K562 (cell line): ENCODE measurements at regions not wholly inside any gene's neighbourhood (a gene's known extent, or its start where the extent isn't known, plus 50 kb on each side); places are given as distances from the start of the nearest gene placed in this dataset.

Source experiments
- ATAC-seq: fragments of 200-7000 bp; cut with Tn5 transposase; 3 replicates; pipeline ENCODE4 v1.9.1; 2020; ENCODE audit warnings: moderate library complexity
- BruUV-seq: library from RNA; stranded (reverse); fragments of 400-500 nt; replicated peaks from 2 replicates; lab custom pipeline; 2021; lab: Mats Ljungman, UMichigan
- CTCF ChIA-PET: fragments of 300-600 bp; formaldehyde crosslinking; extraction: SDS; loops from one replicate; lab custom pipeline; 2021; ENCODE audit warnings: low intra/inter-chr PET ratio; lab: Yijun Ruan, JAX
- POLR2A ChIA-PET: fragments of 300-600, 350-650 bp; sonication (Branson Sonifier 250); formaldehyde crosslinking; extraction: SDS; loops from one replicate; lab custom pipeline; 2021; ENCODE audit warnings: antibody characterized with exemption, inconsistent platforms; lab: Yijun Ruan, JAX
- DNase-seq, 4 experiments: peaks; one replicate each; pipeline versions ENCODE4 v3.0.0 to v3.0.0-alpha.2; 2011 to 2018; ENCODE audit warnings: low spot score in 3 of 4, mixed read lengths in 3 of 4; ENCODE audit errors: extremely low read depth in 1 of 4
- FAIRE-seq: peaks from 2 replicates; lab custom pipeline; 2011; peaks lifted over from hg19 to GRCh38; lab: Jason Lieb, UNC
- H2AFZ ChIP-seq: 2 replicates; pipeline ENCODE4 v1.6.0; 2011; ENCODE audit warnings: low read depth, low read length, control low read depth, inconsistent platforms
- H3K27ac ChIP-seq: fragments of 200-600 bp; 3 replicates; pipeline ENCODE4 v1.8.0; 2011; ENCODE audit warnings: low read depth, mild to moderate bottlenecking, control low read depth, inconsistent platforms, low read length, moderate library complexity, mixed read lengths; ENCODE audit errors: extremely low read depth
- H3K27me3 ChIP-seq, 2 experiments: fragments of 300-600 bp in 1 of 2; 2 replicates in 1 of 2; 3 replicates in 1 of 2; pipeline versions ENCODE4 v1.6.0 to v1.8.0; 2011; ENCODE audit warnings: inconsistent platforms in 2 of 2, low read length in 2 of 2, mild to moderate bottlenecking in 1 of 2, mixed read lengths in 1 of 2, moderate library complexity in 1 of 2; ENCODE audit not compliant: control insufficient read depth in 2 of 2, insufficient read depth in 2 of 2
- H3K36me3 ChIP-seq: fragments of 300-600 bp; 3 replicates; pipeline ENCODE4 v1.8.0; 2011; ENCODE audit warnings: mild to moderate bottlenecking, low read length, inconsistent platforms; ENCODE audit not compliant: control insufficient read depth, insufficient read depth
- H3K4me1 ChIP-seq, 2 experiments: fragments of 200-600 bp in 1 of 2; replicated peaks in 1 of 2; 2 replicates in 1 of 2; 3 replicates in 1 of 2; pipeline versions ENCODE4 v1.5.1 to v1.8.0; 2011; ENCODE audit warnings: inconsistent platforms in 2 of 2, low read length in 2 of 2, mild to moderate bottlenecking in 1 of 2, mixed read lengths in 1 of 2, moderate library complexity in 1 of 2; ENCODE audit not compliant: control insufficient read depth in 2 of 2, insufficient read depth in 2 of 2
- H3K4me2 ChIP-seq: 2 replicates; pipeline ENCODE4 v1.6.1; 2011; ENCODE audit warnings: low read length, control low read depth, inconsistent platforms, mixed read lengths; ENCODE audit not compliant: insufficient read depth
- H3K4me3 ChIP-seq: fragments of 200-600 bp; sonication (generic), shearing (Covaris generic); 2 replicates; pipeline ENCODE4 v1.5.1; 2016; ENCODE audit warnings: control low read depth, inconsistent platforms
- H3K79me2 ChIP-seq: fragments of 200-600 bp; 3 replicates; pipeline ENCODE4 v1.8.0; 2011; ENCODE audit warnings: low read length, inconsistent platforms; ENCODE audit not compliant: control insufficient read depth, insufficient read depth
- H3K9ac ChIP-seq, 2 experiments: 2 replicates each; pipeline versions ENCODE4 v1.6.0 to v1.6.1; 2011; ENCODE audit warnings: low read depth in 2 of 2, low read length in 2 of 2, control low read depth in 1 of 2, inconsistent platforms in 1 of 2, mild to moderate bottlenecking in 1 of 2, mixed read lengths in 1 of 2; ENCODE audit not compliant: insufficient read depth in 1 of 2
- H3K9me1 ChIP-seq: one replicate; pipeline ENCODE4 v1.6.0; 2011; ENCODE audit warnings: inconsistent platforms, mild to moderate bottlenecking, low read length, moderate library complexity; ENCODE audit not compliant: control insufficient read depth, insufficient read depth
- H3K9me3 ChIP-seq: replicated peaks from 2 replicates; pipeline ENCODE4 v1.5.1; 2011; ENCODE audit warnings: low read depth, low read length, inconsistent platforms; ENCODE audit not compliant: control insufficient read depth, insufficient read depth
- H4K20me1 ChIP-seq: replicated peaks from 2 replicates; pipeline ENCODE4 v1.6.1; 2011; ENCODE audit warnings: low read length, inconsistent platforms, mixed read lengths; ENCODE audit not compliant: control insufficient read depth, insufficient read depth
- ARID3B ChIP-seq: fragments of 250-450 bp; sonication (Bioruptor Pico); IDR thresholded peaks from 2 replicates; pipeline ENCODE4 v1.4.0; 2020; ENCODE audit warnings: borderline replicate concordance
- CBFA2T3 ChIP-seq: fragments of 450-650 bp; IDR thresholded peaks from 2 replicates; pipeline ENCODE4 v1.6.1; 2017
- NKRF ChIP-seq: fragments of 450-650 bp; IDR thresholded peaks from 2 replicates; pipeline ENCODE4 v1.6.1; 2016; ENCODE audit warnings: borderline replicate concordance
- ZNF121 ChIP-seq: sonication (generic); formaldehyde crosslinking; conservative IDR thresholded peaks from 2 replicates; pipeline ENCODE4 v1.8.0; 2022; ENCODE audit warnings: missing genetic modification reagents
- WGBS: fragments of 100-300 bp; shearing (Covaris generic); methylation state at CpG from one replicate; pipeline ENCODE4 v1.1.6; 2016; ENCODE audit warnings: low coverage, mixed read lengths; ENCODE audit not compliant: insufficient coverage; ENCODE audit errors: missing lambda C conversion rate; 5-methylcytosine and 5-hydroxymethylcytosine counted together
- in situ Hi-C: fragments of 300-500 bp; cut with MboI; formaldehyde crosslinking; loops from 4 replicates; pipeline ENCODE4 v1.15.0; 2018; ENCODE audit warnings: inconsistent platforms, mixed read lengths
- intact Hi-C: fragments of 100-400 bp; cut with micrococcal nuclease; formaldehyde crosslinking; loops from 2 replicates; pipeline ENCODE4 v1.14.2; 2022

- DNase-seq, result no peak
- TF ChIP-seq NKRF (no peak), ARID3B (CRISPR knock-in tag) (no peak), ZNF121 (CRISPR knock-in tag) (no peak), CBFA2T3 (0 out of 2 replicates have a peak, but pooled peaks have one; percentile 10)
- BruUV-seq, result no TSS peak
- ATAC-seq, result no peak
- H3K79me2 ChIP-seq, result no peaks in the 10 kb centered on the region
- in situ Hi-C loops (no loop called here), intact Hi-C loops (no loop called here)
- H4K20me1 ChIP-seq, result no peaks in the 10 kb centered on the region
- no peak overlapping the region for H3K4me2 ChIP-seq
- POLR2A ChIA-PET, result no interaction called here
- 2% methylated on average over 4 of the region's 4 CpGs for WGBS
- no peaks in the 10 kb centered on the region; a peak in 1 of 5 replicates for H3K4me1 ChIP-seq
- H2AFZ ChIP-seq, result no peak overlapping the region
- H3K9me3 ChIP-seq, result no peaks in the 10 kb centered on the region
- FAIRE-seq, result no peak
- H3K4me3 ChIP-seq, result no peak overlapping the region
- no peak overlapping the region for H3K9ac ChIP-seq
- H3K27ac ChIP-seq, result no peak overlapping the region
- H3K9me1 ChIP-seq, result no peaks in the 10 kb centered on the region
- H3K36me3 ChIP-seq, result no peaks in the 10 kb centered on the region
- CTCF ChIA-PET, result no interaction called here
- peaks cover 0 to 12% of the 10 kb centered on the region in 2 experiments; a peak in 2 of 5 replicates for H3K27me3 ChIP-seq
Observed at GRCh38 chr1:181998858-181999257, 62.7 kb downstream of the ZNF648 start.
